ENCODE measurements at regions not wholly inside any gene's neighbourhood (a gene's known extent, or its start where the extent isn't known, plus 50 kb on each side); places are given as distances from the start of the nearest gene placed in this dataset.
A peak's percentile ranks its signal among the peaks of the same experiment; 100 is the strongest.

DNA sequence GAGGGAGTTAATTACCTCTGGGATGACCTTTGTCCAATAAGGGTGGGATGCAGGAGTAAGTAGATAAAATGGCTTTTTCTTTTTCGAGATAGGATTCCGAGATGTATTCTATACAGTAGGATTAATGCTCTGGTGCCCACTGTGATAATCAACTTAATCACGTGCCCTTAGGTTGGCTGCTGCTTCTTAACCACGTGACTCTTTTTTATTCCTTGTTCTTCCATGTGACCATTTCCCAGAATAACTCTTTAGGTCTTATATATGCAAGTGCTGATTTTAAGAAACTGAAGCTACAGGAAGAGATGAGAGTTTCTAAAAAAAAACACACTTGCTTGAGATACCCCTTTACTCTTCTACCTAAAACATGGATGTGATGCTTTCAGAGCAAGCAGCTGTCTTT lies 1628.9 kb downstream of the PCDH7 start:
- DNase-seq: no peak

DNA sequence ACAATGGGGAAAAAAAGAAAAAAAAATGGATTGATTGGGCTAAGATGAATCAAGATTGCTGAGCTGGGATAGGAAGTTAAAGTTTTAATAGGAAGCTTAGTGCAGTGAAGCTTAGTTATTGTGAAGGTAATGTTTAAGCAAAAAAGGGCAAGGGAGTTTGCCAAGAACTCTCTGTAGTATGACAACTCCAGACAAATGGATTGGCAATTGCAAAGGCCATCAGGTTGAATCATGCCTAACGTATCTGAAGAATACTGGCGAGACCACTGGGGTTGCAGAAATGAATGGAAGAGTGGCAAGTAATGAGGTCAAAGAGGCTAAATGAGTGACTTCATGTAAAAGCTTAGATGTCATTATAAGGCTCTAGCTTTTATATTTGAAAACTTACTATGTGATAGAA lies 1654.0 kb downstream of the PCDH7 start:
- DNase-seq: no peak

DNA sequence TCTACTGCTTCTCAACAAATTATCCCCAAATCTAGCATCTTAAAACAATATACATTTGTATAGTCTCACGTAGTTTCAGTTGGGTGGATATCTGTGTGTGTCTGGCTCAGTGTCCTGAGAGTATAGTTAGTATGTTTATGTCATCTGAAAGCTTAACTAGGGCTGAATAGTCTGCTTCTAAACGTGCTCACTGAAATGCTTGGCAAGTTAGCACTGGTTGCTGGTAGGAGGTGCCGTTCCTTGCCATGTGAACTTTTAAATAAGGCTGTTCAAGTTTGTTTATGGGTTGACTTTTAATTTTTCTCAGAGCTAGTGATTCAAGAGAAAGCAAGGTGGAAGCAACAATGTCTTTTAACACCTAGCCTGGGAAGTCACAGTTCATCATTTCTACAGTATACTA lies 1673.6 kb downstream of the PCDH7 start:
- DNase-seq: no peak

DNA sequence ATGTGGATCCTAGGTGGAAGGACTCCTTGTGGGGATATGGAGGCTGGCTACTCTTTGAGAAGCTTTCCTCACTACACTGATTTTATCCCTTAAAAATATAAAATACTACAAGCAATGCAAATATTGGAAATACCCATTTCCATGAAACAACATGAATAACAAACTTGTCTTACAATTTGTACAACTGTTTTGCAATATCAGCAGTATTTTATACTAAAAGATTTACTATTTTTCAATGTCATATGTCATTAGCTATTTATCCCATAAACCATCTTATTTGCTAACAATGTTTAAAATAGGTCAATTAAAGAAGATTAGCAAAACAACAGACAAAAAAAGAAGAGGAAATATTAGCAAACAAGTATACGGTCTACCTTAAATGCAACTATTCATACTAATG lies 1674.1 kb downstream of the PCDH7 start:
- DNase-seq: no peak

DNA sequence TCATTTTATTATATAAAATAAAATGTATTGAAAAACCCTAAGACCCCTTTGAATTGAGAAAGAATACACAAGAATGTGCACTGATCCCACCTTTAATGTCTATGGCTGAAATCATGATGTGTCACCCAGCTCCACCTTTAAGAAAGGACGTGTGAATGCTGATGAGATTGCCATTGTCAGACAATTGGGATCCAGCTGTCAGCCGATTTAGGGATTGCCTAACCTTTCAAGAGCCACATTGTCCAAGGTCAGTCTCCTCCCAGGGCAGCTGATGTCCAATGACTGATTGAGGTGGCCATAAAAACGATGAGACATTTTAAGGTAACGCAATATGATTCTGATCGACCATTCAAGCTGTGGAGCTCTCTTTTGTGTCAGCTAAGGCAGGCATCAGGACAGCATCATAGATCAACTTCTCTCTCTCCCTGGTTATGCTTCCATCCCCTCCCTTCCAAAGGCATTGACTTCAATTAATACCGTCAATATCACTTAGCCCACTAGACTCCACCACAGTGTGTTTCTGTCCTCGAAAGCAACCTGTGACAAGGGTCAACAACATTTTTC lies 1676.4 kb downstream of the PCDH7 start:
- no peak for DNase-seq

DNA sequence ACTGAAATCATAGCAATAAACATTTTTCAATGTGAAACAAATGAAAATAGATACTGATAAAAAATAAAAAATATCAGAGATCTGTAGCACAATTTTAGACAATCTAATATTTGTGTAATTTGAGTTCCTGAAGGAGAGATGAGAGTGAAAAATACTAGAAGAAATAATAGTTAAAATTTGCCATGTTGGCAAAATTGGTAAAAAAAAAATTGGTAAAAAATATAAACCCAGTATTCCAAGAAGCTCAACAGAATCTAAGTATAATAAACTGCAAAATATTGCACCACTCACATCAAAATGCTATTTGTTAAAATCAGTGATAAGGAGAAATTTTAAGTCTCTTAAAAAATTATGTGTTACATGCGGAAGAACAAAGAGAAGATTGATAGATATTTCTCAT lies 1680.7 kb downstream of the PCDH7 start:
- DNase-seq: no peak

DNA sequence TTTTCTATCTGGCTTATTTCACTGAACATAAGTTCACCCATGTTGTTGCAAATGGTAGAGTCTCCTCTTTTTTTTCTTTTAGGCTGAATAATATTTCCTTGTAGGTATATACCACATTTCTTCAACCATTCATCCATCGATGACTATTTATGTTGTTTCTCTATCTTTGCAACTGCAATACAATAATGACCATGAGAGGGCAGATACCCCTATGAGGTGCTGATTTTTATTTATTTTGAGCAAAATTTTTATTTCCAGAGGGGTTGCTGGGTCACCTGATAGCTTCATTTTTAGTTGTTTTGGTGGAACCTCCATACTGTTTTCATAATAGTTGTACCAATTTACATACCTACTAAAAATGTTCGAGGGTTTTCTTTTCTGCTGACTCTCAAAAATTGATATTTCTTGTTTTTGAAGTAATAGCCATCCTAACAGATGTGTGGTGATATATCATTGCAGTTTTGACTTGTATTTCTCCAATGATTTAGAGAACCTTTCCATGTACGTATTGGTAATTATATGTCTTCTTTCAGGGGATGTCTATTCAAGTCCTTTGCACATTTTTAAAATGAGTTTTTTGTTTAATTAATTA lies 1697.0 kb downstream of the PCDH7 start:
- peak; percentile 42 for DNase-seq

DNA sequence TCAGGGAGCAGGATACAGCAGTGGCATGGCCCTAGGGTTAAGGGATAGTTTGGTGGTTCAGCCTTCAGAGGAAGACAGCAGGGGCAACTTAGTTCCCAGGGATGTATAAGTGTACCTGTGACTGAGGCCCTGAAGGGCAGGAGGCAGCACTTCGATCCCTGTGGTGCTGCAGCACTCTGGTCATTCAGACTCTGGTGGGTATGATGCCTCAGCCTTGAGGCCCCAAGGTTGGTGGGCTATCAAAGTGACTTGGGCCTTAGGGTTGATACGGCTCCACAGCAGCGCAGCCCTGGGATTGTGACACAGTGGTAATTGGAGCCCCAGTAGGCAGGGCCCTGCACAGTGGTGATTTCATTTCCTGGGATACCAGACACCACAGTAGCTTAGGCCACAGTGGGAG lies 1703.1 kb downstream of the PCDH7 start:
- DNase-seq: no peak

DNA sequence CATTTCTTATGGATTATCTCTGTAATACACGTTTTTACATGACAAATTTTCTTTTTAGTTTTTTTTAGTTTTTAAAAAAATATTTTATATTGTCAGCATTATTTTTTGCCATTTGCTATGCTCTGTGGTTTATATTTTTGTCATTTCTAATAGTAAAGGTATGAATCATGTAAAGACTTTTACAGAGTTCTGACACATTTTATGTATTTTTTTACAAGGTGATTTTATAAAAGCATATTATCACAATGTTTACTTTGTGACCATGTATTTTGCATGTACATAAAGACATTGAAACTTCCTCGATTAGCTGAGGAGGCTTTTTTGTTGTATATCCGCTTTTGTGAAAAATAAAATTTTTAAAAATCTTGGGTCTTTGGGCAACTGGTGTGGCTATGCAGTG lies 1705.1 kb downstream of the PCDH7 start:
- no peak for DNase-seq

DNA sequence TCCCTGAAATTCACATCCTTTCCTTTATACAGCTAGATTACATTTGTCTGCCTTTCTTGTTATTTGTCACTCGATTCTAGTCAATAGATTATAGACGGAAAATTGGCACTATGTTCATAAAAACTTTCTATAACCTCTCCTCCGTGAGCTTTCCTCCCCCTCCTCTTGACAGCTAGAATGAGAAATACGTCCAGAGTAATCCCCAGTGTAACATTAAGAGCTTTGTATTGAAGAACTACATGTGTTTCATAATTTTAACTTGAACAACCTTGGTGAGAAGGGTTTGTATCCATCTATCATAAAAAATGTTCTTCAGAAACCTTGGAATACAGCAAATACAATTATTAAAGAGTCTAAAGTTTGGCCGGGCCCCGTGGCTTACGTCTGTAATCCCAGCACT lies 1707.4 kb downstream of the PCDH7 start:
- DNase-seq: no peak

DNA sequence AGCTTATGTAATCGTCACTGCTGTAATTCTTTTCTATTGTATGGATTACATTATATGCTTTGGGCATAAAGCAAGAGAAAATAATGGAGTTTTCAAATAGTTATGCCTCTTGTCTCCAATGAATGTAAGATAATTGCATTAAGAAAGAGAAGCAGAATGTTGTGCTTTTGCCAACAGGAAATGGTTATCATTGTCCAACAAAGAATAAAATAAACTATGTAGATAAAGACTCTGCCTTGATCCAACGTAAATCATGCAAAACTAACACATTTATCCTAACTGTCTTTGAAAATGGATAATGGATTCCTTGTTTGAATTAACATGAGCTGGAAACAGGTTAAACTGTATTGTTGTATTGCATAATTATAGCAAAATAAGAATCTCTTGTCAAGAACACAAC lies 1709.0 kb downstream of the PCDH7 start:
- DNase-seq: no peak

DNA sequence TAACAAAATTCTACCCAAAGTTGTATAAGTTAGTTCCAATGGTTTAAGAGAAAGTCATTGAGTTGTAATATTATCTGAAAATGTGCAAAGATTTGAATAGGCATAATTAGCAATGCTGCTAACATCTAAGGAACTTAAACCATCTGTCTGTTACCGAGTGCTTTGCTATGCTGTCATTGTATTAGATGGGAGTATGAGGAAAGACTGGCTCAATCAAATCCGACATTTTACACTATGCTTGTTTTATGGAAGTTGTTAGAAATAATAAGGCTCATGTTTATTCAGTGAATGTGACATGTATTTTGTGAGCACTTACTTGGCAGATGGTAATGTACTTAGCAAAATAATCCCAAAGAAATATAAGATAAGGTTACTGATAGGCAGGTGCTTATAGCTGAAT lies 1715.1 kb downstream of the PCDH7 start:
- no peak for DNase-seq

DNA sequence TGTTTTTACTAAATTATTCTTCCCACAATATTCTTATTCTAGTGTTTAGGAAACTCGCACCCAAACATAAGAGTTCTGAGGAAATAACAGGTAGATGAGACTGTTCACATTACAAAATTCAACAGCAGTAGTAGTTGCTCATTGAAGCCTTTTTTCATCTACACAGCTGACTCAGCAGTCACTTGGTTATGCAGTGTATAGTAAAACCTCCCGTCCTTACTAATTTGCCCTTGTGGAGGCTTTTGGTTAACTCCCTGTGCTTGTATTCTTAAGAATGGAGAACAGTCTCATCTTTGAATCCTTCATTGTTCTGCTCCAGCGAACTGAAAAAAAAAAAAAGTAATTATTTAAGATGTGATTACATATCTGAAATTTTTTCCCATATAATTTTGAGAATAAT lies 1716.6 kb downstream of the PCDH7 start:
- no peak for DNase-seq

DNA sequence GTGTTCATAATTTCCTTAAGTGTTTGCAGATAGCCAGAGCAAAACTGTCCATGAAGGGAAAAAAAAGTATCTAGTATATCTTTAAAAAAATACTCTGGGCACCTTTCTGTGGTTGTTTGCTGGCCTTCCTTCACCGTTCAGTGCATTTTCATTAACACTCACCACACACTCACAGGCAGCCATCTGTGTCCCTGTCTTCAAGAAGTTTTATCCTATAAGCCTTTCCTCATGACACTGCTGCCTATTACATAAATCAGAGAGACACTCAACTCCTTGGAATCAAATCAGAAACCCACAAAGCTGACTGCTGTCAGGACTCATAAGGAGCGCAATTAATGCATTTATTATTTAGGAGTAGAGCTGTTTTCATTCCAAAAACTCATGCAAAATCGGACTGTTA lies 1720.2 kb downstream of the PCDH7 start:
- DNase-seq: no peak

DNA sequence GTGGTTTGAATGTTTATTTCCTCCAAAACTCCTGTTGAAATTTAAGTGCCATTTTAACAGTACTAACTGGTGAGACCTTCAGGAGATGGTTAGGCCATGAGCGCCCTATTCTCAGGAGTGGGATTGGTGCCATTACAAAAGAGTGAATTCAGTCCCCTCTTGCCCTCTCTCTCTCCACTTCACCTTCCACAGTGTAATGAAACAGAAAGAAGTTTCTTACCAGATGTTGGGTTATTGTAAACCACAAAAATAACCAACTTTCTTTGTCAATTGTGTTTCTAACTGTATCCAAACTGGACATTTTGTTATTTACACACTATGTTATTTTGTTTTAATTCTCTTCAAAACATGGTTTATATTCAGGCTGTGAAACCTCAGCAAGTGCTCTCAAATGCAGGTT lies 1734.3 kb downstream of the PCDH7 start:
- no peak for DNase-seq

DNA sequence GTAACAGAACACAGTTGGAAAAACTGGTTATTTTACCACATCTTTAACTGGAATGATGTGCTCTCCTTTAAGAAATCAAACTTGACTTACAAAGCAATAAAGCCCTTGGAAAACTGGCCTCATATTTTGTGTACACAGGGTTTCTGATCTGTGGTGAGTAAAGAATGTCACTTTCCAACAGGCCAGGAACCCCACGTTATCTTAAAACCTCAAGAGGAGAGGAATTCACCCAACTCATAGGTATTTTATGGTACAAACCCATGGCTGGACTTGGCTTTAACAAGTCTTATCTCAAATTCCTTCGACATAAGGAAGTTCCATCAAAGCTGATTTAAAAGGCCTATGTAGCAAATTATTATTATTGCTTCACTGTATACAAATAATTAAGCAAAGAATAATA lies 1735.1 kb downstream of the PCDH7 start:
- DNase-seq: no peak

DNA sequence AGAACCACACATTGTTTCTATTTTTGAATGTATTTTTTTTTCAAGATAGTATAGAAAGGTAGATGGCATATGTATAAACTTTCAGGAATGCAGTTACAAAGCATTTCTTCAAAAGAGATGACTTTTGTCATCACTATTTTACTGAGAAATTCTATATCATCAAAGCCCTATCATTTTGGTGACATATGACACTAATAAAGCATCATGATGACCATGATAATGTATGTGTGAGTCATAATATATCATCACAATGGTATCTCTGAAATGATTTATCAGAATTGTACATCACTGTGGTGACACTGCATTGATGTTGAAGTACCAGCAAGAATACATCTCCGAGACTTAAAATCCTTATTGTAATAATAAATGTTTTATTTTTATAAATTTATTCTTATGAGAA lies 1740.8 kb downstream of the PCDH7 start:
- no peak for DNase-seq

DNA sequence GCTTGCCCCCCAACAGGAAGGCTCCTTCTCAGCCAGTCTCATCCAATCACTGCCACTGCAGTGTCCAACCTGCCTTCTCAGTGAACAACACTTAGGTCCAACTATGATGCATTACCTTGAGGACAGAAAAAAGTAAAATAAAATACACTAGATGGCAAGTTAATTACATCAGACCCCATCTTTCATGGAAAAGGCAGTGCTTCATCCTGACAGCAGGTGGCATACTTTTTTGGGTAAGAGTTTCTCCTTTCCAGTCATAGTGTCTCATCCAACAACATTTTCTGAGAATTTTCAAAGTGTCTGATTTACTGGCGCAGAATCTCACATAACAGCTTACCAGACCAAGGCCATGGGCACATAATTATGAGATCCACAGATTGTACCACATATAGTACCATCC lies 1742.8 kb downstream of the PCDH7 start:
- peak; percentile 66 for DNase-seq

DNA sequence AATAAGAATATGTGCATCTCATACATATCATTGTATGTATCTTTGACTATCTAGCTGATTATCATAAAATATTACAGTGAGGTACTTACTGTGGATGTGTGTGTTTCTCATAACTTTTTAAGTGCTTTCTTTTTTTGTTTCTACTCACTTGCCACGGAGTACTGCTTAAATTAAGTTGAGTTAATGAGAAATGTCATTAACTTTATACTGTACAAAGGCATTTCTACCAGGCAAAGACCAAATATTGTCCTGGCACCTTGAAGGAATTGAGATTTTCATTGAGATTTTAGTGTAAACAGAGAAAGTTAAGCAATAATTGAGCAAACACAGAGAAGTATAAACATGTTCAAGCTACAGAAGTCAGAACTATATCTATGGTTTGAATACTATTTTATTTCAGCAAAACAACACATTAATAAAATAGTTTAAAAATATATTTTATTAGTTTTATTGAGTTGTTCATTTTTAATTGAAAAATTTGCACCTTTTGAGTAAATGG lies 1750.0 kb downstream of the PCDH7 start:
- no peak for DNase-seq

DNA sequence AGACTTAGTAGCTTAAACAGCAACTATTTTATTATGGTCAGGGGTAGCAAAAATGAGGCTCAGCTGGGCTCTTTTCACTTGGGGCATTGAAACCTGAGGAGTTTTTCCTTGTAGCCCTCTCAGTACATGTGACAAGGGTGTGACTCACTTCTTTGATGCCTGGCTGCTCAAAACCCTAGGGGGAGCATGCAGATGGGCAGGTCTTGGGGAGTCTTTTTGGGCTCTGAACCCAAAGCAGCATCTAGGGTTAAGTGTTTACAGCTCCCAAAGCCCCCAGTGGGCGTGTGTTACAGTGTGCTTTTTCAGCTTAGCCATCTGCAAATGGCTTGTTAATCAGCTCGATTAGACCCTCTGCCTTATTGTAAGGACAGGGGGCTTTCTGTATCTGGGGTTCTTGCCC lies 1752.7 kb downstream of the PCDH7 start:
- peak; percentile 18 for DNase-seq

DNA sequence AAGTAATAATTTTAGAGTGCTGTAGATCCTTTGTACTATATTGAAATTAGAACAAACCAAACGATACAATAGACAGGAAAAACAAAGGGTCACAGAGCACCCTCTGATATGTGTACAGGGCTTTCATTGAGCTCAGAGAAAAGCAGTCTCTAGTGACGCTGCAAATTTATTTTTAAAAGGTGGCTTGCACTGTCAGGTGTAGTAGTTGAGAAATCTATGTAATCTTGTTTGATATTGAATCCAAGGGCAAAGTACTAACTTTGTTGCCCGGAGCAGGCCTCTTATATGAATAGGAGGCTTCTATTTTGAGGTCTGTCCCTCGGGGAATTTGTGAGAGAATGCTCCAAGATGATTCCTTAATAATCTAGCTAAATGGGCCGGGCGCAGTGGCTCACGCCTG lies 1755.5 kb downstream of the PCDH7 start:
- DNase-seq: no peak

DNA sequence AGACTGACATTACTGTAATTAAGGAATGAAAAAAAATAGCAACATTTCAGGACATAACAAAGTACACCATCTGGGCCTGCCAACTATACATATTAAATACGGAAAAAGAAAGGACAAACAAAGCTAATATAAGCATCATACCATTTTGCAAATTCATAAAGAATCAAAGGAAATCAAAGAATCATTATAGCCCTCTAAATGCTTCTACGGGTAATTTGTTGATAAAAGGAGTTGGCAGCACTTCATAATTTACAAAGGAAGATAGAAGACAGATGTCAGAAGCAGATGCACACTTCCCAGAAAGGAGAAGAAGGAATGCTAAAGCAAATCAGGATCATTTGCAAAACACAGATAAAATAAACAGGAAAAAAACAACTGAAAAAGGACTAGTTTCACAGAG lies 1757.3 kb downstream of the PCDH7 start:
- DNase-seq: no peak

DNA sequence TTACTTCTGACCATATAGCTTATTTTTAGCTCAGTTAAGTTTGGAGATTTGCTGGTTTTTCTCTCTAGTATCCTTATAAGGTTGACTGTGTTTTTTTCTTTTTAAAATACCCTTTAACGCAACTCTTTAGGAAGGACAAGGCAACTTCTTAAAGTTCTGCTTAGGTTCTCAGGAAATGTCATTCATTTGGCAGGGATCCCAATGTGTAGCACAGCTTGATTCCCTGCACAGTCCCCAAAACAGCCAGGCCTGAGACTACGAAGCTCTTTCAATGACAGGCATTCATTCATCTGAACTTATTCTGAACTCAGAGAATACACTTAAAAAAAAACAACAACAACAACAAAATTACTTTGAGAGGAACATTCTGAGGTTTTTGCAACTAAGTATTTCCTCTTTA lies 1765.8 kb downstream of the PCDH7 start:
- DNase-seq: no peak

DNA sequence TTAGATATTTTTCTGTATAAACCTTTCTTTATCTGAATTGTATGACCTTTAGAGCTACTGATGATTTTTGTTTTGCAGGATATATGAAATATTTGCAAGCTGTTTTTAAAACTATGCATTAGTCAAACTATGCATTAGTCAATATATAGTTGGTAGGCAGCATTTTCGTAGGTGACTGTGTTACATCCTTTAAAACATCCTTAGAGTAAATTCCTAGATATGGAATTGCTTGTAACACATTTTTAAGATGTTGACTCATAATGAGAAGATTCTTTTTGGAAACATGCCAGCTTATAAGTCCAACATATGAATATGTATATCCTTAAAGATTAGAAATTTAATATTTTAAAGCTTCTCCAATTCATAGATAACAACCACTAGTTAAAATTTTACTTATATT lies 1768.5 kb downstream of the PCDH7 start:
- no peak for DNase-seq

DNA sequence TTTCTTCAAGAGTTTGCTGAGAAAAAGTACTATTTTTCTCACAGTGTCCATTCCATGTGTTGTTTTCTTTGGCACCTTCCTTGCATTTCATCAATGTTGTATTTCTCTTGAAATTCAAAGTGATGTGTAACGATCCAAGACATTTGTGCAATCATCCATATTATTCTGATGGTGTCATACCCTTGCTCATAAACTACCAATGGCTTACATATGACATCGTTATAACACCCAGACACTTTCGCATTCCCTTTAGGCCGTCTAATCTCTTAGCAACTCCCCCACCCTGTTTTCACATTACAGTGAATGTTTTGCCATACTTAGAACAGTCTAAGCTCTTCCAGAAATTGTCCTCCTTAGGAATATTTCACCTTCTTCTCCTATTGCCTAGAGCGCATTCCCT lies 1779.0 kb downstream of the PCDH7 start:
- no peak for DNase-seq

DNA sequence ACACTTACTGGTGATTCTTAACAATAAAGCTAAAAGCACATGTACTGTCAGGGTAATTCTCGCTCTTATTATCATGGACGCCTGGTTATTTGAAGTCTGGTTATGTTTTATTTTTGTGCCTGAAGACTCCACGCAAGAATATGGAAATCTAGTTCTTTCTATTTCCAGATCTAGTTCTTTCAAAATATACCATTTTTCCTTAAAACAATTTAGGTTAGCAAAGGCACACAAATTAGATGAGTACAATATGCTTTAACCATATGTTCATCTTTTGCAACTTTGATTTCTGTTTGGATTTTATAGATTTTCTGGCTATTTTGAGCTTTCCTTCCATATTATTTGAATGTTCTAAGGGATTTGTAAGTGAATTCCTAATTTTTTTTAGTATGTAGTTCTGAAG lies 1783.1 kb downstream of the PCDH7 start:
- no peak for DNase-seq

All from DMS53 (cell line).